Osteocyte (in vitro differentiated cells): ENCODE measurements at regions not wholly inside any gene's neighbourhood (a gene's known extent, or its start where the extent isn't known, plus 50 kb on each side); places are given as distances from the start of the nearest gene placed in this dataset.

Experiments
- DNase-seq: peaks from one replicate; pipeline ENCODE4 v3.0.0; 2021; ENCODE audit warnings: mixed read lengths; ENCODE audit not compliant: unreplicated experiment; ENCODE audit errors: extremely low spot score
- H3K27ac Mint-ChIP-seq: one replicate; pipeline ENCODE4 v1.8.0; 2021; ENCODE audit warnings: mild to moderate bottlenecking, mixed read lengths; ENCODE audit not compliant: unreplicated experiment
- H3K27me3 Mint-ChIP-seq: one replicate; pipeline ENCODE4 v1.8.0; 2021; ENCODE audit warnings: mixed read lengths; ENCODE audit not compliant: unreplicated experiment
- H3K36me3 Mint-ChIP-seq: one replicate; pipeline ENCODE4 v1.8.0; 2021; ENCODE audit warnings: mixed read lengths; ENCODE audit not compliant: unreplicated experiment
- H3K4me1 Mint-ChIP-seq: one replicate; pipeline ENCODE4 v1.8.0; 2021; ENCODE audit warnings: mixed read lengths; ENCODE audit not compliant: unreplicated experiment
- H3K4me3 Mint-ChIP-seq: one replicate; pipeline ENCODE4 v1.8.0; 2021; ENCODE audit warnings: mild to moderate bottlenecking, moderate library complexity, mixed read lengths; ENCODE audit not compliant: unreplicated experiment
- H3K9me3 Mint-ChIP-seq: one replicate; pipeline ENCODE4 v1.8.0; 2021; ENCODE audit warnings: mixed read lengths; ENCODE audit not compliant: unreplicated experiment
- TF ChIP-seq, protein P1 (sequence below): fragments of 200-600 bp; sonication (generic); IDR thresholded peaks from 2 replicates; pipeline ENCODE4 v1.5.0; 2021; ENCODE audit warnings: antibody characterized with exemption, mild to moderate bottlenecking, moderate library complexity

- no peak for DNase-seq
- Mint-ChIP-seq H3K27me3 (peaks cover 23% of the 10 kb centered on the region), H3K4me1 (peaks cover 7% of the 10 kb centered on the region), H3K36me3 (no peaks in the 10 kb centered on the region), H3K4me3 (no peak overlapping the region), H3K9me3 (no peaks in the 10 kb centered on the region), H3K27ac (no peak overlapping the region)
- TF ChIP-seq, protein P1, sequence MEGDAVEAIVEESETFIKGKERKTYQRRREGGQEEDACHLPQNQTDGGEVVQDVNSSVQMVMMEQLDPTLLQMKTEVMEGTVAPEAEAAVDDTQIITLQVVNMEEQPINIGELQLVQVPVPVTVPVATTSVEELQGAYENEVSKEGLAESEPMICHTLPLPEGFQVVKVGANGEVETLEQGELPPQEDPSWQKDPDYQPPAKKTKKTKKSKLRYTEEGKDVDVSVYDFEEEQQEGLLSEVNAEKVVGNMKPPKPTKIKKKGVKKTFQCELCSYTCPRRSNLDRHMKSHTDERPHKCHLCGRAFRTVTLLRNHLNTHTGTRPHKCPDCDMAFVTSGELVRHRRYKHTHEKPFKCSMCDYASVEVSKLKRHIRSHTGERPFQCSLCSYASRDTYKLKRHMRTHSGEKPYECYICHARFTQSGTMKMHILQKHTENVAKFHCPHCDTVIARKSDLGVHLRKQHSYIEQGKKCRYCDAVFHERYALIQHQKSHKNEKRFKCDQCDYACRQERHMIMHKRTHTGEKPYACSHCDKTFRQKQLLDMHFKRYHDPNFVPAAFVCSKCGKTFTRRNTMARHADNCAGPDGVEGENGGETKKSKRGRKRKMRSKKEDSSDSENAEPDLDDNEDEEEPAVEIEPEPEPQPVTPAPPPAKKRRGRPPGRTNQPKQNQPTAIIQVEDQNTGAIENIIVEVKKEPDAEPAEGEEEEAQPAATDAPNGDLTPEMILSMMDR = no peak
These were observed 77.6 kb upstream of the RTL6 start for GRCh38 chr22:44575381-44576268.

DNA sequence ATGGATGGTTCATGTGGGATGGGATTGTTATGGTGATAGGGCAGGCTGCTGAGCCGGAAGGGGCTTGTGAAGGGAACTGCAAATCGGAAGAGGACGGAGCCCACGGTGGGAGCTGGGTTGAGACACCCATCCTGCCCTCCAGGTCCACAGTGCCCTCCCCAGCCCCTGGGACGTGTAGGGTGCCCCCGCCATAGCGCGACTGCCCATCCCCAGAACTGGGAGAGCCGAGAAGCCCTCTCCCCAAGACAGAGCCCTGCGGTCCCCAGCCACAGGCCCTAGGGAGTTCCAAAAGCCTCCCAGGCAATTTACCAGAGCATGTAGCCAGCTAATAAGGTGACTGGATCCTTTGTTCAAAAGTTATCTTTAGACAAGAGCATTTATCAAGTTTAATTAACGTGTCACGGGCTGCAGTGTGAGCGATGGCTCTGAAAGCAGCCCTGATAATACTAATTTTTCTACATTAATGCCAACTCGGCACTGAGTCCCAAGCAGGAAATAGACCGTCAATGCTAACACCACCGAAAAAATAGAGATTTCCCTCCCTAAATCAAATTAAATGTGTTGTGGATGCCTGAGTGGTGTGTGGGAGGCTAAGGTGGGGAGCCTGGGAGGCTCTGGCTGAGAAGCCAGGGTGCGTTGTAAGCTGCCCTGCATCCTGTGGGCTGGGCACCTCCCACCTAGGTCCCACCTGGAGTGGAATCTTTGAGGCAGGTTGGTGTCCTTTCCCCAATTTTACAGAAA lies 76.8 kb upstream of the RTL6 start:
- no peak overlapping the region for H3K4me3 Mint-ChIP-seq
- no peaks in the 10 kb centered on the region for H3K36me3 Mint-ChIP-seq
- TF ChIP-seq, protein P1 = no peak
- DNase-seq = no peak
- H3K4me1 Mint-ChIP-seq = peaks cover 7% of the 10 kb centered on the region
- H3K9me3 Mint-ChIP-seq = no peaks in the 10 kb centered on the region
- H3K27ac Mint-ChIP-seq = no peak overlapping the region
- peaks cover 15% of the 10 kb centered on the region for H3K27me3 Mint-ChIP-seq

DNA sequence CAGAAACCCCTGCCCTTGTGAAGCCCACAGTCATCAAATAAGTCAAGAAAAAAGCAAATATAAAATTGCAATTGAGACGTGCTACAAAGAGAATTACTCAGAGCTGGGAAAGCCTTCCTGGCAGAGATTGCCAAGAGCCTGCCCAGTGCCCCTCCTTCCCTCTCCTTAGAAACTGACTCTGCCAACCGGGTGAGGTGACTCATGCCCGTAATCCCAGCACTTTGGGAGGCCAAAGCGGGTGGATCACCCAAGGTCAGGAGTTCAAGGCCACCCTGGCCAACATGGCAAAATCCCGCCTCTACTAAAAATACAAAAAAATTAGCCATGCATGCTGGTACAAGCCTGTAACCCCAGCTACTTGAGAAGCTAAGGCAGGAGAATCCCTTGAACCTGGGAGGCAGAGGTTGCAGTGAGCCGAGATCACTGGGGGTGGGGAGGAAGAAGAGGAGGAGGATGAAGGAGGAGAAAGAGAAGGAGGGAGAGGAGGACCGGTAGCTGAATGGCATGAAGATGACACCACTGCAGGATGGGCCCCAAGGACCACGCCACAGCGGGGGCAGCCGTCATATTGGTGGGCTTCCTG lies 76.1 kb upstream of the RTL6 start:
- no peaks in the 10 kb centered on the region for H3K9me3 Mint-ChIP-seq
- TF ChIP-seq, protein P1 = no peak
- DNase-seq = no peak
- no peak overlapping the region for H3K27ac Mint-ChIP-seq
- no peaks in the 10 kb centered on the region for H3K36me3 Mint-ChIP-seq
- peaks cover 7% of the 10 kb centered on the region for H3K4me1 Mint-ChIP-seq
- peaks cover 15% of the 10 kb centered on the region for H3K27me3 Mint-ChIP-seq
- H3K4me3 Mint-ChIP-seq = no peak overlapping the region

DNA sequence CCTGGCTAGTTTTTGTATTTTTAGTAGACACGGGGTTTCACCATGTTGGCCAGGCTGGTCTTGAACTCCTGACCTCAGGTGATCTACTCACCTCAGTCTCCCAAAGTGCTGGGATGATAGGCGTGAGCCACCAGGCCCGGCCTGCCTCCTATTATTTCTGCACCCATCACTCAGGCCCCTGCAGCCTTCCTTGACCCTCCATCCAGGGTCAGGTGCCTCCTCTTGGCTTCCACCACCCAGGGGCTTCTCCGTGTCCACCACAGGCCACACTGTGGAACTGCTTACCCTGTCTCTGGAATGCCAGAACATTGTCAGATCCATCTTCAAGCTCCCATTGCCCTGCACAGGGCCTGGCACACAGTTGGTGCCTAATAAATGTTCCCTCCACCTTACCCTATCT lies 75.4 kb upstream of the RTL6 start:
- Mint-ChIP-seq H3K4me1 (peaks cover 7% of the 10 kb centered on the region), H3K27ac (no peak overlapping the region), H3K27me3 (peaks cover 11% of the 10 kb centered on the region), H3K36me3 (no peaks in the 10 kb centered on the region), H3K9me3 (no peaks in the 10 kb centered on the region), H3K4me3 (no peak overlapping the region)
- DNase-seq = no peak
- TF ChIP-seq, protein P1 = no peak
